ENCODE measurements at regions not wholly inside any gene's neighbourhood (a gene's known extent, or its start where the extent isn't known, plus 50 kb on each side); places are given as distances from the start of the nearest gene placed in this dataset.

DNA sequence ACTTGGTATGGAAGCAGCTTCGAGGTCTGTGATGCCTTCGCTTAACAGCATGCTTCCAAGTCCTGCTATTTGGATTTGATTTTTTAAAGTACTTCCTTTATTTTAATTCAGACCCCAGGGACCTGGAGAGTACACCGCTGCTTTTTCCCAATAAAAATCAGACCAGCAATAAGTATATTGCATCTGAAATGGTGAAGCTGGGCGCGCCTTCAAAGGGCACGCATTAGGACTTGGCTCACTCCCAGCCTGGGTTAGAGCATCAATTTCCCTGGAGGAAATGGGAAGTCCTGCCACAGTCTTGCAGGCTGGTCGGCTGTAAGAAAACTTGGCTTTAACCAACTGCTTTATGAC is 325.1 kb downstream of the RRAGC start:
- no peak for DNase-seq

DNA sequence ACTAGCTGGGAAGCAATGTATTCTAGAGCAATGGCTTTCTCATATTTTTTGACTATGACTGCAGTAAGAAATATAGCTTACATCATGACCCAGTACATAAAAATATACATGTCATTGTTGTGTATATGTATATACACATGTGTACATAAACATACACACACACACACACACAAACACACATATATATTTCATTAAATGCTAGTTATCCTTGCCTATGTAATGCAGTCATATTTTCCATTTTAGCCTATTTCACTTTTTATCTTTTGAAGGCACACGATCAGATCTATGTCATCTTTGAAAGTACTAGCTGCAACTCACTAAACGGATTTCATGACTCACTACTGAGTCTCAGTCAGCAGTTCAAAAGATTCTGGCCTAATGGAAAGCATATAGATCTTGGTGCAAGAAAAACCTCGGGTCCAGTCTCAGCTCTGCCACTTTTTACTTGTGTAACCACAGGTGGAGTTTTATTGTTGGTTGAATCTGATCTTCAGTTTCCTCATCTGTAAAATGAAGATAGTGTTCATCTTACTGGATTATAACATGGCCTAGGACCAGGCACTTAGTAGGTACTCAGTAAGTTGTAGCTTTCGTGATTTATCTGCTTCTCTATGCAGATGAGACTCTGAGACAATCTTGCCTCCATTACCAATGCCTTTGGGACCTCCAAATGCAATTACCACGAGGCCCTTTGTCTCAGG is 325.6 kb downstream of the RRAGC start:
- no peak for DNase-seq

DNA sequence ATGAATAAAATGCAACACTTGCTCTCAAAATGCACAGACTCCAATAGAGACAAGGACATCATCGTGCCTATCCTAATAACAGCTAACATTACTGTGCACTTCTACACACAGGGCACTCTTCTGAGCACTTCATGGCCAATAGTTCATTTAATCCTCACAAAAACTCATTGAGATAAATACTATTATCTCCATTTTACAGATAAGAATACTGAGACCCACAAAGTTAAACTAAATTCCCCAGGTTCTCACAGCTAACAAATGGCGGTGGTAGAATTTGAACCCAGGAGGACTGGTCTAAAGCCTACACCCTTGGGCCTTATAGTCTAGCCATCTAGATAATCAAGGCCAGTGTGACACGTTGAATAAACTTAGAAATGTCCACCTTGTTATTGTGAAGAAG is 328.6 kb downstream of the RRAGC start:
- DNase-seq: no peak

DNA sequence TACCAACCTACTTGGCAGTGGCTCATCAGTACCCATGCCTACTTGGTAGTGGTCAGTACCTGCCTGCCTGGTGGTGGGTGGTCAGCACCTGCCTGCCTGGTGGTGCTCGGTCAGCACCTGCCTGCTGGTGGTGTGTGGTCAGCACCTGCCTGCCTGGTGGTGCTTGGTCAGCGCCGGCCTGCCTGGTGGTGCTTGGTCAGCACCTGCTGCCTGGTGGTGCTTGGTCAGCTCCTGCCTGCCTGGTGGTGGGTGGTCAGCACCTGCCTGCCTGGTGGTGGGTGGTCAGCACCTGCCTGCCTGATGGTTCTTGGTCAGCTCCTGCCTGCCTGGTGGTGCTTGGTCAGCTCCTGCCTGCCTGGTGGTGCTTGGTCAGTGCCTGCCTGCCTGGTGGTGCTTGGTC is 329.6 kb downstream of the RRAGC start:
- DNase-seq: no peak

DNA sequence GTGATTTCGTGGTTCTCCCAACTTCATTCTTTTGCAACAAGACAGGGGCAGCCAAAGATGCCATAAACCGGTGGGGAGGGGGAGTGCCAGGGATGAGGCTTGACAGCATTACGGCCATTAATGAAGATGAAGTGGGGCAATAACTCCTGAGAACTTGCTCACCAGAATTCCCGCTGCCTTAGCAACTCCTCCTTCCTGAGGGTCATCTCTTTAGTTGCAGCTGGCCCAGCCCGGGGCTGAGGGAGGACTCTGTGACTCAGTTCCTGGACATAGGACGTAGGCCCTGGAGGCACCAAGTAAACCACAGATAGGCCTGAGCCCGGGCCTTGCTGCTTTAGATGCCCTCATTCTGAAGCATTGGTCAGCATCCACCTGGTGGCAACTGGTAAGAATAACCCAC is 330.2 kb downstream of the RRAGC start:
- no peak for DNase-seq

DNA sequence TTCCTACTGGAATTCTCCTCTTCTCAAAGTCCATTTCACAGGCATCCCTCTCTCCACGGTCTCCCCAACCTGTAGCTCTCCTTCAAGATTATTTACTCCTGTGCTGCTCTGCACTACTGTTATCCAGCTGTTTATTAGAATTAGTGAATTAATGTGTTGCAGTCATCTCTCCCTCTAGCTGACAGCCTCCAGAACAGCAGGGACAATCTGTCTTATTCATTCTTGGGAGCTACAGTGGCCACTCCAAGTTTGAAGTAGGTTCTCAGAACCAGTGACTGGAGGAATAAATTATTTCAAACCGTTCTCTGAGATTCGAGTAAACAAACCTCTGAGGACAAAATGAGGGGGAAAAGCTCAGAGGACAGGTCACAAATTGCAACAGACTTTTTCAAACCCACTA is 330.9 kb downstream of the RRAGC start:
- no peak for DNase-seq

DNA sequence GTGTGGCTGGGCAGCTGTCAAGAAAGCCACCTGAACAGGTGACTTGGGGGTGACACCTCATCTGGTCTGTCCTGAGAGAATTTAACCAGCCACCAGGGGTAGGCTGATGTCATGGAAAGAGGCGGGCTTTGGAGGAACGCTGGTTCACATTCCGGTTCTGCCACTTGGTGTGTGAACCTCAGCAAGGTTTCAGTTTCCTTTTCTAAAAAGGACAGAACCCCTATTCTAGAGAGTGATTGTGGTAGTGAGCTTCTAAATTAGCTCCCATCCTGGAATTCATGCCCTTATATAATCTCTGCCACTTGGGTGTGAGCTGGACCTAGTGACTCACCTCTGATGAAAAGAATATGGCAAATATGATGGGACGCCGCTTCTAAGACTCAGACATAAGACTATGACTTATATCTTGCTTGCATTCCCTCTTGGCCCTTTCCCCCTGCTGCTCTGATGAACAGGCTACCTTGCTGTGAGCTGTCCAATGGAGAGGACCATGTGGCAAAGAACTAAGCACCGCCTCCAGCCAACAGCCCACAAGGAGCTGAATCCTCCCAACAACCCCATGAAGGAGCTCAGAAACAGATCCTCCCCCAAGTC is 332.1 kb downstream of the RRAGC start:
- DNase-seq: no peak

DNA sequence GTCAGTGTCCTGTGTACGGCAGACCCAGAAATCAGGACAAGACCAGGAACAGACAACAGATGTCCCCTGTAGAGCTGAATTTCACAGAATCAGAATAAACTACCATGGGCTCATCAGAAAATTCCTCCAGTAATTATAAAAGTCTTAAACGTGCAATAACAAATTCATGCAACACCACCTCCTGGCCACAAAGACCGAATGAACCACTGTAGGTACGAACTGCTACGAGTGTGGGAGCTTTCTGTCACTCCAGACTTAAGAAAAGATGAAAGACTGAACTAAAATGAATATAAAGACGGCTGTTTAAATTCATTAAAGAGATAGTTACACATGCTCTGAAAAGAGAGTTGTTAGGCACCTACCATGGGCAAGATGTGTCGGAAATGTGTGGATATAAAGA is 333.5 kb downstream of the RRAGC start:
- DNase-seq: no peak

DNA sequence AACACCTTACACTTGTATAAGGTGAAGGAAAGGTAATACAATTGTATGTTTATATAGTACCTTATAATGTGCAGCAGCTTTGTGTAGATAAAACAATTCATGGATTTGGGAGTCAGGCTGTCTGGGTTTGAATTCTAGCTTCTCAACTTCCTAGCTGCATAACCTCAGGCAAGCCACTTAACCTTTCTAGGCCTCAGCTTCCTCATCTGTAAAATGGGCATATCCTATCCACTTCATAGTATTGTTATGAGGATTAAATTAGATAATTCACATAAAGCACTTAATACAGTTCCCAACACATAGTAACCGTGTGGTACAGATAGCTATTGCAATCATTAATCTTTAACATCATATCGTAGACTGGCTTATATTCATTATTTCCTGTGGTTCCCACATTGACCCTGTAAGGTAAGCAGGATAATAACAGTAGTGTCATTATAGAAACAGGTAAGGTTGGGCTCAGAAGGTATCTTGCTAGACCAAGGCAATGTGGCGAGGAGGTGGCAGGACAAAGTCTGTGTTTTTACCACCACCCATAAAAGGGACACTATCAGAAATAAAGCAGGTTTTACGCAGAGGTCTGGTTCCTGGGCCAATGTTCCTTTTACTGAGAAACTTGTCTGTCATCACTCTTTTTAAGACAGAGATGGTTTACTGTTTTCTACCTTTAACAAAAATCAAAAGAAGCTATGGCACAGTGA is 334.1 kb downstream of the RRAGC start:
- DNase-seq: no peak

DNA sequence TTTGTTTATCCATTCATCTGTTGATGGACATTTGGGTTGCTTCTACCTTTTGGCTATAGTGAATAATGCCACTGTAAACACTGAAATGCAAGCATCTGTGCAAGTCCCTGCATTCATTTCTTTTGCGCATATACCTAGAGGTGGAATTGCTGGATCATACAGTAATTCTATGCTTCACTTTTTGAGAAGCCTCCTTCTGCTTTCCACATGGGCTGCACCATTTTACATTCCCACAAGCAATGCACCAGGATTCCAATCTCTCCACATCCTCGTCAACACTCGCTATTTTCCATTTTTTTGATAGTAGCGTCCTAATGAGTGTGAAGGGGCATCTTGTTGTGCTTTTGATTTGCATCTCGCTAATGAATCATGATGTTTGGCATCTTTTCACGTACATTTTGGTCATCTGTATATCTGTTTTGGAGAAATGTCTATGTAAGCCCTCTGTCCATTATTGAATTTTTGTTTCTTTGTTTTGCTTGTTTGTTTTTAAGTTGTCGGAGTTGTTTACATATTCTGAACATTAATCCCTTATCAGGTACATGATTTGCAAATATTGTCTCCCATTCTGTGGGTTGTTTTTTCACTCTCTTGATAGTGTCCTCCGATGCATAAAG is 335.4 kb downstream of the RRAGC start:
- DNase-seq: no peak

DNA sequence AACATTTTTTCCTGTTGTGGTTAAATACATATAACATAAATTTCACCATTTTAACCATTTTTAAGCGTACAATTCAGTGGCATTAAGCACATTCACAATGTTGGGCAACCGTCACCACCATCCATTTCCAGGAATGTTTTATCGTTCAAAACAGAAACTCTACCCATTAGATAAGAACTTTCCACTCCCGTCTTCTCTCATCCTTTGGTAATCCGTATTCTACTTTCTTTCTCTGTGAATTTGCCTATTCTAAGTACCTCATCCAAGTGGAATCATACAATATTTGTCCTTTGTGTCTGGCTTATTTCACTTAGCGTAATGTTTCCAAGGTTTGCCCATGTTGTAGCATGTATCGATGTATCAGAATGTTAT is 336.0 kb downstream of the RRAGC start:
- no peak for DNase-seq

DNA sequence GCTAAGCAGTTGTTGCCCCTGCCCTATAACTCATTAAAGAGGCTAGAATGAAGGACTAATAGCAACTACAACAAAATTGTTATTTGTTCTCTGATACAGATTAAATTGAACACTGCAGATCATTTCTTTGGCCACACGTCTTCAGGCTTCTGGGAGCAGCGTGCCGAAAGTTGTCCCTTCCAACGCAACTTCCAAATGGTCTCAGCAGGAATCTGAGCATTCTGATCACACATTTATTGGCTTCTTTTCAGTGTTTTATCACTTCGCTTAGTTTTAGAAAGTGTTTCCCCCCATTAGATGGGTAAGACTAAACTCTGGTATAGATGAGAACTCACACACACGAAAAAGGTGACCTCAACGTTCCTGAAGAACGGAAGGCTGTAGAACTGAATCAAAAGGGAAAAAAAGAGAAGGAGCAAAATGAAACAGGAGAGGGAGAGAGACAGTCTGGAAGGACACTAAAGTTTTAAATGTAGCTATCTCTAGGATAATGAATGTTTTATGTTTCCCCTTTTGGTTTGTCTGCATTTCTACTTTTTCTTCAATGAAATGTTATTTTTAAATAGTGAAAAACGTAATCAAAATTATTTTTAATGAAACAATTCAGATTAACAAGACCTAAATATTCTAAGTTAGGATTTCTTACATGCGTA is 336.5 kb downstream of the RRAGC start:
- no peak for DNase-seq

DNA sequence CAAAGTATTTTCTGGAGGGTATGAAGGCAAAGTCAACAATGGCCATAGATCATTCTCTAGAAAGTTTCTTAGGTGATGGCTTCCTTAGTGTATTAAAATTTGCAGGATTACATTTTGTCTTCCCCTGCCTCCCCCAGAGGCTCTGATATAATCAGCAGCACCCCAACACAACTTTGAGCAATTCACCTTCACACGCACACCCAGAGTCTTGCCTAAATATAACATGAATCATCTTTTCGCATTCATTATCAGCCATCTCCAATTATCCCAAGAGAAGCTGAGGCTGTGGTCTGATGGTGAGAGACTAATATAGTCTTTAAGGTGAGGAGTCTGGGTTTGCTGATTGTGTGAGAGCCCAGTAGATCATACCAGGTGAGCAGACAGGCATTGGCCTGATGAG is 343.0 kb downstream of the RRAGC start:
- DNase-seq: no peak

DNA sequence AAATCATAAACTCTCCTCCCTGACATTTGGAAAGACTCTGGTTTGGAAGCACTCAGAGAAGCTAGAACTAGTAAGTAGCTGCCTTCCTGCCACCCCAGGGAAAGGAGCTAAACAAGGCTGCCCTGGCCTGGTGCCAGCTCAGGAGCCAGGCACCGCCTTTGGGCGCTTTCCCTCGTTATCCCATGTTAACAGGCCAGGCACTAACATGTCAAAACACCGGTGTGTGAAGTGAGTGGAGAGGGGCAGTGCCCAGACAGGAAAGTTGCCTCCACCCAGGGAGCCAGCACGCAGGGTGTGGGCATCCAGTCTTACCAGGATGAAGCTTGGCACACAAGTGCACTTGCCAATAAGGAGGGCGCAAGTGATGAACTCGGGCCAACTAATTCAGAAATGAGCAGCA is 346.8 kb downstream of the RRAGC start:
- no peak for DNase-seq

DNA sequence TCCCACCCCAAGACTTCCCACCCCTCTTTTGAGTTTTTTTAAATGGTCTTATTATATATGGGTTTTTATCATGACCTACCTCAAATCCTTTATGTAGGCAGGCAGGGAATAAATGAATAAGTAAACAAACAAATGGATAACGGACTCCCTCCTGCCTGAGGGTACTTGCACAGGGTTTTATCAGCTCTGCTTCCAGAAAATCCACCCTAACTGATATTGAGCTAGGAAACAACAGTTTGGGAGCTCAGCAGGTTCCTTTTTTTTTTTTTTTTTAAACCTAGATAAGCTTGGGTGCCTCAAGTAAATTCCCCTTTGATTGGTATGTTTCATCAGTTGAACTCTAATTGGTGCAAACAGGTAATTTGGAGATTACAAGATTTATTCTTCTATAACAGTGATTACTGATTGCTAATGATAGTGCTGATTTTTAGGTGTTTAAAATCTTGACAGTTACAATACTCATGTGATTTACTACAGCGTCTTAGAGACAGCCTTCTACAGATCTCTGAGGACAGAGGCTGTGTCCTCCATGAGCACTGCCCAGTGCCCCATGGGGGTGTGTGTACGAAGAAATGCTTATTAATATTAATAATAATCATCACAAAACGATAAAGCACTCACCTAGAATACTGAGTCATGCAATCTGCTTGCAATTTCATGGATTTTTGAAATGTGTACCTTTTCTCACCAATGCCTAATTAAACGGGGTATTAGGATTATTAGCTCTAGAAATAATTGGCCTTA is 347.4 kb downstream of the RRAGC start:
- no peak for DNase-seq

DNA sequence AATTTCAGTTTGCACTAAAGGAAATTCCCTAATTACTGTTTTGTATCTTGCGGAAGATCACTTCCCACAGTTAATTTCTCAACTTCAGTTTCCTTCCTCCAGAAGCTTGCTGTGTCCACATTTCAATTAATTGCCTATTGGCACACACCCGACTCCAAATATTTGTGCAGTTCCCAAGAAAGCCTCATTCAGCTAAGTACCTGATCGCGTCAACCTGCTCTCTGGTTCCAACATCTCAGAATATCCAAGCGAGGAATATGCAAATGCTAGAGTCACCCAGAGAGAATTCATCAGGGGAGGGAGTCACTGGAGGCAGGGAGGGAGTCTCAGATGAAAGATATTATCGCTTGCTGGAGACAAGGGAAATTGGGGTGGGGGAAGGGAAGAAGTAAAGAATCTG is 351.3 kb downstream of the RRAGC start:
- DNase-seq: no peak

DNA sequence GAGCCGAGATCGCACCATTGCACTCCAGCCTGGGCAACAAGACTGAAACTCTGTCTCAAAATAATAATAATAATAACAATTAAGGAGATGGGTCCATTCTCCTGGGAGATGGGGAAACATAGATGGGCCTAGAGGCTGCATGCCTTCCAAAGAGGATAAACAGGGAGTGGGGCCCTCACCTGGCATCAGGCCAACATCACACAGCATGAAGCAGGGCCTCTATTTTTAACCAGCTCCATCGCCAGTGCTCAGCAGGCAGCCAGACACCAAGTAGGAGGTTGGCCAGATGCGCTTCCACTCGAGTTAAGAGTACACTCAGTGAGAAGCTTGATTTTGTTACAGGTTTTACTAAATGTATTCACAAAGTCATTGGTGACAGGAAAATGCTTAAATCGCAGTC is 352.0 kb downstream of the RRAGC start:
- DNase-seq: no peak

DNA sequence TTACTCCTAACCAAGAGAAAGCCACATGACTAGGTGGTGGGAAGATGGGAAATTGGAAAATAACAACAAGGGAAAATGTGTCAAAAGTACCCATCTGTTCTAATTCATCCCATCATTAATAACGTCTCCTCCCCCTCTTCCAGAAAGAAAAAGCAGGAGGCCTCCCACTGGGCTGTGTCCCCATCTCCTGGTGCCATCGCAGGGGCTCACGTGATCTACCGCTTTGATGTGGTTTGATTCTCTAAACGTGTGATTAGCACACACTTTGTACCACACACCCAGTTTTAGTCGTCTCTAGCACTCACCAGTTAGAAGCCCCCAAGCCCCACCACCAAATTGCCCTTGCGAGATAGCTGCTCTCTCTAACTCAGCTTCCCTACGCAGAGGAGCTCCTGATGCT is 353.6 kb downstream of the RRAGC start:
- DNase-seq: no peak

DNA sequence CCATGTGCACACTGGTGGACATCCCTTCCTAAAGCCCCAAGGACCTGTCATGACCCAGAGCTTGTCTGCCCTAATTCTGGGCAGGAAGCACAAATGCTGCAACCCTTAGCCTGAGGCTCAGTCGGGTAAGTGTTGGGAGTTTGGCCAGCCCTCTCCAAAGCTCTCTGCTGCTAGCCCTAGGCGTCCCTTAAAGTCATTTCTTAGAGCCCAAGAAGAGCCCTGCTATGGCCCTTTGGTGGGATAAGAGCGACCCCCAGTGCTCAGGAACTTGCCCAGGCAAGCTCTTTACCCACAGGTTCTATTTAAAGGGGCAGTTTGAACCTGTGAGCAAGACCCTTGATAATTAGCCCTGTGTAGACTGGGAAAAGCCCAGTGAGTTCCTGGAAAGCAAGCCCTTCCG is 356.8 kb downstream of the RRAGC start:
- no peak for DNase-seq

DNA sequence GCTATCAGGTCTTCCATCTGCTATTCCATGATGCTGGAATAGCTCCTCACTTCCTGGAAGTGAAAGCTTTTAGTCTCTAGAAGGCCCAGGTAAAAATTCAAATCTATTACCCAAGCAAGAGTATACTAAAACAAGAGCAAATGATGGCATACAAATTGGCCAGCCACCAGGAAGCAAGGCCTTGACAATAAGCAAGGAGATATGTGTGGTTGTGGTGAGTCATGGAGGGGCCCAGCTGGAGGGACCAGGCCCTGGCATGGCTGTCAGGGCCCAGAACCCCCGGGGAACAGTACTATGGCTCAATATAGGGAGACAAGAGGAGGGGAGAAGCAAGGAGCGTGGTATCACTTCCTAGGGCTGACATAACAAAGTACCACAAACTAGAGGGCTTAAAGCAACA is 358.7 kb downstream of the RRAGC start:
- DNase-seq: no peak

DNA sequence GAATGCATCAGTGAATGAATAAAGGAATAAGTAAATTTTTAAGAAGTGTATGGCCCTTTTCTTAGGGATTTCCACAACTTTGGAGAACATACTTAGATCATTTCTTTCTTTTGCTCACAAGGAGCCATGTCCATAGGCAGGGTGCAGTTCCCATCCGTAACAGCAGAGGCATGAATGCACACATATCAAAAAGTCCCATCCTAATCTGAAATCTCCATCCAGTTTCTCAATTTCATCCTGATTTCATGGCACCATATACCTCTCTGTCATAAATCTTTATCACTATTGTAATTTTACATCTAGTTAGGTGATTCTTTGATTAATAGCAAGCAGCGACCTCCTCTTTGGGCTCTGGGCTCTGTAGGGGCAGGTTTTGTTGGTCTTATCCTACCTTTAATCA is 359.2 kb downstream of the RRAGC start:
- DNase-seq: no peak

DNA sequence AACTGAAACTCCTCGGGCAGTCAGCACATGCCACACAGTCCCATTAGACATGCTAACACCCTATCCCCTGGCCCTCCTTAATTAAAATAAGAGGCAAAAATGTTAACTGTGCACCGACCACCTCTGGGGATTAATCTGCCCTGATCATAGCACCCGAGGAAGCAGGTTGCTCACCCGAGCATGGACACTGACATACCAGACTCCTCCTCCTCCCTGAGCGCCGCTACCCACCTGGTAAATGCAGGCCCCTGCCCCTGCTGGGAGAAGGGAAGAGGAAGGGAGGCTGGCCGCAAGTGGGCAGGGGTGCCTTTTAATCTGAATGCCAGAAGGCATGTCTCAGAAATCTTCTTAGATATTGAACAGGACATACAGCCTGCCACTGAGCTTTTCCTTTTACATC is 360.9 kb downstream of the RRAGC start:
- DNase-seq: no peak

Measured in midbrain (tissue), 1 donor.